HG03064 (cell line): ENCODE measurements at regions not wholly inside any gene's neighbourhood (a gene's known extent, or its start where the extent isn't known, plus 50 kb on each side); places are given as distances from the start of the nearest gene placed in this dataset.

ENCODE experiments used
- ATAC-seq: cut with Tn5 transposase; IDR thresholded peaks from one replicate; pipeline ENCODE4 v1.9.1; 2021; ENCODE audit warnings: low read depth; ENCODE audit not compliant: unreplicated experiment

DNA sequence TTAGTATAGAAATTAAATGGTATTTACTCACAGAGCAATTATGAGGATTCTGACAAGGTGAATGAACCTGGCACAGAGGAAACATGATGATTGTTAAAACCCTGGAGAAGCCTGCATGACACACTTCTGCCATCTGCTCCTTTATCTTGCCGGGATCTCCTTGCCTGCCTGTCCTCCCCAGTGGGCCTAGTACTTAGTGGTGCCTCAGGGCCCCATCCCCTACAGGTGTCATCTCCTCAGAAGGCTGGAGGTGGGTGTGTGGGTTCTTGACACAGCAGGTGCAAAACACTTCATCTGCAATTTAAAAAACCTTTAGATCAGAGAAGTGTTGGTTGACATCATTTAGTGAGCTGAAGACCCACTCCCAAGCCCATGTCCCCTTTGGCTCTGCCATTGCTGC, 261.2 kb downstream of the ADRA2A start:
- ATAC-seq: no peak

DNA sequence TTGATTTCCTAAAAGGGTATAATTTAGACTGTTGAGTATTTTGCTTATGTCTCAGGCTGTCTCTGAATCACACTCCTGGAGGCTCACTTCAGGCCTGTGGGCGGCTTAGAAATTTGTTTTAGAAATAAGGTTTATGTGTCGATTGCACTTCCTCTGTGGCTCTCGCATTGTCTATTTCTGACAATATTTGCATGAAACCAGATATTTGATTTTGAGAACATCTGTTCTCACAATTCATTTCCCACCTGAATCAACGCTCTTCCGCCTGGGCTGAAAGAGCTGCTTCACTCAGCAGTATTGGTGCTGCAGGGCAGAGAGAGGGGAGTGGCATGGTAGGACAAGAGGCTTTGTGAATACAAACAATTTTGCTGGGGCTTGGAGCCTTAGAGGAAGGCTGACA, 262.0 kb downstream of the ADRA2A start:
- peak; percentile 86 for ATAC-seq

DNA sequence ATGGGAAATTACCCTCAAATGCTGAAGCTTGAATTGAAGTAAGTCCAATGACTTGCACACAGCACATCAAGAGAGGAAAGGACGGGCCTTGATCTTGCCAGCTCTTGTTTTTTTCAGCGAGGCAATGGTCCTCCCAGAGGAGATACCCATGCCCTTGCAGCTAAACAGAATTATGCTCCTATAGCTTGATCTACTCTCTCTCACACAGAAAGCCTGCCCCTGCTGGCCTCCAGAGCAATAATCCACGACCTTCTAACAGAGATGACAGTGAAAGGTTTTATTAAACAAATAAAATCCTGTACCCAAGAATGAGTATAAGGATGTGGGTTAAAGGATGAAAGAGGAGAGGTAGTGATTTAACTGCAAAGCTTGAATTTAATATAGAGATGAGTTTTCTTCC, 268.0 kb downstream of the ADRA2A start:
- ATAC-seq: no peak

DNA sequence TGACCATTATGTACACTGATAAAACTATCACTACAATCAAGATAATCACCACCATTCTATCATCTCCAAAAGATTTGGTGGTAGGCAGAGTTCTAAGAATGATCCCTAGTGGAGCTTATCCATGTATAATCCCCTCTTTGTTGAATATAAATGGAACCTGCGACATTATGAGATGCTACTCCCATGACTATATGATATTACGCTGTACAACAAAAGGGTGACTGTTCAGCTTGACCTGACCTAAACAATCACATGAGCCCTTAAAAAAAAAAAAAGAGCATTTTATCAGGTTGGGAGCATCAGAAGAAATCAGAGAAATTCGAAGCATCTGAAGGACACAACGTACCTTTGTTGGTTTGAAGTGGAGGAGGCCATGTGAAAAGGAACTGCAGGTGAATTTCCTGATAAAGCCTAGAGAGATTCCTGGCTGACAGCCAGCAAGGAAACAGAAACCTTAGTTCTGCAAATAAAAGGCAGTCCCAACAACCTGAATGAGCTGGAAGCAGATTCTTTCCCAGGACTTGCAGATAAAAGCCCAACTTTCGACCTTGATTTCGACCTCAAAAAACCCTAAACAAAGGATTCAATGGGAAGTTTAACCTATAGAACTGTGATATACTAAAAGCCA, 270.7 kb downstream of the ADRA2A start:
- ATAC-seq: no peak

DNA sequence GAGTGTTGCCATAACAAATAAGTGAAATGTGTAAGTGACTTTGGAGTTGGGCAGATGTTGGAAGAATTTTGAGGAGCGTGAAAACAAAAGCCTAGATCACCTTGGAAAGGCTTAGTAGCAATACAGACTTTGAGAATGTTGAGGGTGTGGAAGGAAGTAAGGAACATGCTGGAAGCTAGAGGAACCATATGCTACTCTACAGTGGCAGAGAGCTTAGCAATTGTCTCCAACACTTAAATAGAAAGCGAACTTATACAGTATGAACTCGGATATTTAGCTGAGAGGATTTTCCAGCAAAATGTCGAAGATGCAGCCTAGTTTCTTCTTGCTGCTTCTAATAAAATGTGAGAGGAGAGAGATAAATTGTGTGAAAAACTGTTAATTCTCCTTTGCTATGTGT, 271.2 kb downstream of the ADRA2A start:
- no peak for ATAC-seq

DNA sequence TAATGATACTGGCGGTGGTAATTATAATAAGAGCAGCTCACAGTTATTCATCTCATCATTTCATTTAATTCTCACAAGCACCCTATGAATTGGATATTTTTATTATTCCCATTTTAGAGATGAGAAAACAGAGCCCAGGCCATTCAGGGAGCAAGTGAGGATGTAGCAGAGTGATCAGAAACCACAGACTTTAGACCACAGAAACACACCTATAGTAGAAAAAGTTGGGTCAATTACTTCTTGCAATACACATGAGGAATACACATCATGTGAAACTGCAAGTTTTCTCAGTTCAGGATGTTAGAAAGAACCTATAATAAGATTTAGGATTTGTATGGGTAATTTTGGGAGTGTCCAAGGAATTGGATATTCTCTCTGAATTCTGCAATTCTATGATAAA, 278.0 kb downstream of the ADRA2A start:
- ATAC-seq: no peak

DNA sequence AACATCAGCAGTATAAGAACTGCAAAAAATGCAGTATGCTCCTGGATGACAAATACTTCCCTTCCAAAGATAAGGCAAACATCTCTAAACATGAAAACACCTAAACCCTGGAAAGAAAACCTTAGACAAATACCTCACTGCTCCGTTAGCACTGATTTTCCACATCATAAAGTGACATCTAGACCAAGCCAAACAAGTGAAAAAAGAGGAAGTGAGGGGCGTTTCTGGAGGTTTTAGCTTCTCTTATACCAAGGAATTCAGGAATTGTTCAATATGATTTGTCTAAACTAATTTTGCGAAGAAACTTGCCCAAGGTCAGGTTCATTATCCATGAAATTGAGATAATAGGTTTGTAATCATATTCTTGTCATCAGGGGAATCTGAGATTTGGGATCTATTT, 279.7 kb downstream of the ADRA2A start:
- ATAC-seq: no peak

DNA sequence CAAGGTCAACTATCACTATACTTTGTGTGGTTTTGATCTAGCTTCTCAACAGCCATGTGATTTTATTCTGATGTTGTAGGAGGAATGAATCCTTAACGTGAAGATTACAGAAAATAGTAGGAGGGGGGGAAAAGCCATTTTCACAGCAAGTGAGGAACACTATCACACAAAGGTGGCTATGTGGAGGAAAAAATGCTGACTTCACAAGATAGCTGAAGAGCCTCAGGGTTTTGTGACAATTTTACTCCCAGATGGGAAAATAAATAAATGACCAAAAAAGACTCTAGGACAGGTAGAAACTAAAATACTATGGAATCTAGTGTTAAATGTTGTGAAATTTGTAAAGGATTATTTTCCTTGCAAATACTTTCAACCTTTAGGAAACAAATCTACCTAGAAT, 281.0 kb downstream of the ADRA2A start:
- ATAC-seq: no peak

DNA sequence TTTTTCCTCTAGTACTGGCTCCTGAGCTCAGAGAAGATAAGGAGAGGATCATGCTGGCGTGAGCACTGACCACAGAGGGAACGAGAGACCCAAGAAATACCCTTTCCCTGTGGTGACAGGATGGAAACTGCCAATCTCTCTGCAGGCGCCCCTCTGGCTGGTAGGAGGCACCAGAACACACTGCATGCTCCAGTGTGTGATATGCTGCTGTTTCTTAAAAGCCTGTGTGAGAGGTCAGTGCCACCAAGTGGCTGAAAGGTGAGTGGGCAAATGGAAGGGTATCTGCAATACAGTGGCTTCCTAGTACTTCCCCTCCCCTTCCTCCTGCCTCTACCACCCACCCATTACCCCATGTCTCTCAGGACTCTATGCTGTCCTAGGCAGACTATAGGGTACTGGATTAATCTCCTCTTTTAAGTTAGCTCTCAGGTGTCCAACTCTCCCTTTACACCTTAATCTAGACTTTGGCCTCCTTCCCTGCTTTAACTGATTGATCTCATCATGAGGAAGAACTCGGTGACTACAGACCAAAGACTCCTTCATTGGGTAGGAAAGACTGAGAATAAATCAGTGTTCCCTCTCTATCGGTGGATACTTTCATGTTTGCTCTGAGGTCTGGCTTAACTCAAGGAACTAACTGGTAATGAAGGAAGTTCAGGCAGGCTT, 283.6 kb downstream of the ADRA2A start:
- peak; percentile 94 for ATAC-seq

DNA sequence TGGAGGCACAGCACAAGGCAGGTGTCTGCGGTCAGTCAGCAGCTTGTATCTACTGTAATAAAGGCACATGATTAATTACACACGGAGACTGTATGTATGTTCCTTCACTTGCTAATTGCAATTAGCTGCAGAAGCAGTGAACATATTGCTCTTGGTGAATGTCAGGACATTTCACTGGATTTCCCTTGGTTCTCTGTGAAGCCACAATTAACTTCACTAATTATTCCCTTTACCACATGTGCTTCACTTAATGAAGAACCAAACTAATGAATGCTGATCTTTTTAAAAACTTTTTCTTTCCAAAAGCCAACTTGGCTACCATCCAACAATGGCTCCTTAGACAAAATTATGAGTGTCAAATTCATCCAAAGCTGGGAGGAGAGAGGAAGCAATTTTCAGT, 290.7 kb downstream of the ADRA2A start:
- ATAC-seq: no peak

DNA sequence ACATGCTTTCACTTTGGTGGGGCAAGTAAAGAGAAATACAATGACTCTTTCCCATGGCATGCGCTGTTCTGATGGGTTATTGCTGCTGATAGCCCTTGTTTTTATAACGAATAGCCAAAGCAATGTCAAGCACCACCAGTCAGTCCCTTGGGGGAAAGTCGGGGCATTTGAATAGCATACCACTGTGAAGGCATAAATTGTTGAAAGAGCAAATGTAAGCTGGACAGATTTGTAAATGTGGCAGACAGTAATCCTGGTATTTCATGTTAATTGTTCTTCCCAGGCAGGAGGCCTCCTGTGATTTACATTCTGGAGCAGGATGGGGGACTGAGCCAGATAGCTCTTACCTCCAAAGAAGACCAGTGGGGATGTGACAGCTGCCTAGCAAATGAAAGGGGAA, 293.3 kb downstream of the ADRA2A start:
- ATAC-seq: no peak

DNA sequence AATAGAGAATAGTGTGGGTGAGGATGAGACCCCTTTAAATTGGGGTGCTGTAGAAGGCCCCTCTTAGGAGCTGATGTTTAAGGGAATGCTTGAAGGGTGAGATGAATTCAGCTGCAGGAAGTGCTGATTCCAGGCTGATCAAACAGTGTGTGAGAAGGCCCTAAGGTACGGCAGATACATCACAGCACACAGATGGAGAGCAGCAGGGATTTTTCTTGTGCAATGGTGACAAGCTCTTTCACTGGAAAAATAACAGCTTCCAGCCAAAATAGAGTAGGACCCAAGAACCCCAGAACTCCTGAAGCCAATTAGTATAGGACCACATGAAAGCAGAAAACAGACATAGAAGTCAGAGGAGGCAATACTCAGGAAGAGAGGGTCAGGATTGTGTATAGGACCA, 296.9 kb downstream of the ADRA2A start:
- ATAC-seq: no peak

DNA sequence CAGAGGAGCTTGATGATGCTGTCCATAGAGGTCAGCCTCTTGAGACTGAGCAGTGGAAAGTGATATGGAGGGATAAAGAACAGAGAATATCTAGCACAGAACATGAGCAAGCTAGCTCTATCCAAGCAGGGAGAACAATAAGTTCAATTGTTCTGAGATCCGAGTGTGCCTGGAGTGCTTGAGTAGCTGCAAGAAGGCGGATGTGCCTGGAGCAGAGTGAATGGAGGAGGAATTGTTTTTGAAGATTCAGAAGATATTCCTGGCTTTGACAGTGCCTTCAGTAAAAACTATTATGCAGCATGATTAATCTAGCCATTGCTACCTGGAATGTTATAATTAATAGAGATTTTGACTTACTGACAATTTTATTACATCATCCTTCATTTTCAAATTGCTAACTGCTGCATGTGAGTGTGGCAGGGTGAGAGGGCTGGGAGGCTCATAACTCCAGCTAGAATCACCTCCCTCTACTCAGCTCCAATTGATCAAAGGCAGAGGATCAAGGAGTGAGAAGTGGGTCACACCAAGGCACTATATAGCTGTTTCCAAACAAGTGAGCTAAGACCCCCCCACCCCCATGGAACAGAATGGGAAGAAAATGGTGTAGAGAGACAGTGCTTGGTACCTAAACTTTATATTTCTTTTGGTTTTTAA, 302.8 kb downstream of the ADRA2A start:
- ATAC-seq: no peak

DNA sequence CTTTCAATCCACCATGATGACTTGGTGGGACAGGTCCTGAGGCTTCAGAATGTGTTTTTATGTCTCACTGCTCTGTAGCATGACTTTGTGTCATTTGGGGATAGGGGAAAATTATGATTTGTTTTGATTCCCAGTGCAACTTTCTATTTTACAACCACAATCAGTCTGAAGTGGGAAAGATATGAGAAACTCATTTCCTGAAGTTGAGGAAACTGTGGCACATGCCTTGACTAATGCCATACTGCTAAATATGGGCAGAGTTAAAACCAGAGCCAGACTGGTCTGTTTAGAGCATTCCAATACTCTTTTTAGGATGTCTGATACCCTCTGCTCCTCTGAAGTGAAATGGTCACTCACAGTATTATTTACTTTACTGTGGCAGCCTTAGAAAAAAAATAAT, 307.7 kb downstream of the ADRA2A start:
- no peak for ATAC-seq

DNA sequence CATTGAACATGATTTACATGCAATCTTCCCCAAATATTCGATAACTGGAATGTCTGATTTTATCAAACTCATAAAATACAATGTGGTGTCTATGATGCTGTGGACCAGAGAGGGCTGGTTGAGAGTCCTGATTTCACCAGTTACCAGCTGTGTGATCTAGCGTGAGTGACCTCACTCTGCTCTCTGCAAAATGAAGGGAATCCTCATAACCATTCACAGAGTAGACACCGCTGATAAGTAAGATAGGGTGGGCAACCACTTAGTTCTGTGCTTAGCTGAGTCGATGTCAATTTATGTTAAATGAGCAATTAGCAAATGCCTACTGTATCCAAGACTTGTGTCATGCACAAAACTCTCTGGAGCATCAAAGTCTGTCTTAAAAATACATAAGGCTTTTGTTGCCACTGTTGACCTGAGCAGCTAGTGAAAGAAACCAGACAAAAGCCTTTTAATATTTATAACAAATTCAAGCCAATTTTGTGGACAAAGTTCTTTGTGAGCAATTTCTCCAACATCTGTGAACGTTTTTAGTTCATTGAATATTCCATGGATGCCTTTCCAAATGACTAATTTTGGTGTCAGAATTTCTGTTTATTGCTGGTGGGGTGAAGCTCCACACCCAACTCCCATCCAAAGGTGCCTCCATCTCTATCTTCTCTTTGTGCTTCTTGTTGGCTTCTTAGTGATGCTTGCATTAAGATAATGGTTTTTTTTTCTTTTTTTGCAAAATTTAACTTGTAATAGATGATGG, 314.2 kb downstream of the ADRA2A start:
- no peak for ATAC-seq

DNA sequence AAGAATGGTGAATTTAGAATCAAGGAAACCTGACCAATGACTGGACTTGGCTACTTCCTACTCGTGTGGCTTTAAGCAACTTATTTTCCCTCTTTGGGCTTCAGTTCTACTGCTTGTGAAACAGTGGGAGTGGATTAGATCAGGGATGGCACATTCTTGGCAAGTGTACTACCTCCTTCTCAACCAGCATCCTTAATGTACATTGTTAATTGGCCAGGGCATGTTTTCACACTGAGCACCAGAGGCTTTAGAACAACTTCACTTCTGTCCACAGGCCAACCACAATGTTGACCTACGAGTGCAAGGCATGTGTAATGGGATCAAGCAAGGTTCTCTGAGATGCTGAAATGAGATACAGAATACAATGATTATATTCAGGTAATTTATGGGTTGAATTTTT, 315.3 kb downstream of the ADRA2A start:
- no peak for ATAC-seq

DNA sequence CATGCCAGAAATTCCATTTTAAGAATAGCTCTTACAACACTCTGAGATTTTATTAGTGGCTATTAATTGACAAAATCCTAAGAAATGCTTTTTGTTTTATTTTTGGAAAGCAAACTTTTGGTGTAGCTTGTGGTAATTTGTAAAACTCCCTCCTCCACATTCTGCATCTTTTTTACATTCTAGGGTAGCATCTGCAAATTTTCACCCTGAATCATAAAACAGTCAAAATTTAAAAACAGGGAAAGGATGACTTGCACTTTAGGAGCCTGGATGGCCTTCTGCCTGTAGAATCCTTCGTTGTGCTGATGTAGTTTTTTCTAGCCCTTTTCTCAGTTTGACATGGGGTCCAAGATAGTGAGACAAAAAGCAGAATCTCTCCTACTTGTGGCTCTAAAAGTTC, 316.1 kb downstream of the ADRA2A start:
- no peak for ATAC-seq

DNA sequence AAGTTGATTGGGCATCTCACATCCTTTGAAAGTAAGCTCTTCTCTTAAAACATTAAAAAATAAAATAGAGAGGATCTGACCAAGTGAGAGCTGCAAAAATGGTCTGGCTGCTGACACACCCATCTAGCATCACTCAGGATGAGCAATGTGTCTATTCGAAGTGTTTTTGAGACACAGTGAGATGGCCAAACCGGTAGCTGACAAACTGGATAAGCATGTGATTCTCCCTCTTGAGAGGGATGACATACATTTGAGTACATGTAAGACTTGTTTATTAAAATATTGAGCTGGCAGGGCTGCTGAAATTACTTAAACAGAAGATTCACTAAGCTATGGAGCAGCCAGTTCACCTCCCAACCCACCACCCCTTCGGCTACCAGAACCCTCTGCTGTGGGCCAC, 333.9 kb downstream of the ADRA2A start:
- ATAC-seq: no peak

DNA sequence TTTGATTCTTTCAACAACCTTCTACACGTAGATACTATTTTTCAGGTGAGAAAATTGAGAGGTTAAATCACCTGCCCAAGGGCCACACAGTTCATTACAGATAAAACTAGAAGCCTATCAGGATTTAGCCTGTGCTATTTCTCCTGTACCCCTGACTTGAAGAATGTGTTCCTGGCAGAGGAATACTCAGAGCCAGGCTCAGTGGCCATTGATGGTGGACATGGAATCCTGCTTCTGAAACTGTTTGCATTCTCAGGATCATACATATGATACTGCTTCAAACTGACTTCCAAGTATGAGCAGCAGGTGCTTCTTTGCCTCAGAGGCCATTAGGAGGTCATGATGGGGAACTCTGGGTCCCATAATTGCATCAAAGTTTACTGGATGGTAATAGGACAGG, 348.6 kb downstream of the ADRA2A start:
- no peak for ATAC-seq

DNA sequence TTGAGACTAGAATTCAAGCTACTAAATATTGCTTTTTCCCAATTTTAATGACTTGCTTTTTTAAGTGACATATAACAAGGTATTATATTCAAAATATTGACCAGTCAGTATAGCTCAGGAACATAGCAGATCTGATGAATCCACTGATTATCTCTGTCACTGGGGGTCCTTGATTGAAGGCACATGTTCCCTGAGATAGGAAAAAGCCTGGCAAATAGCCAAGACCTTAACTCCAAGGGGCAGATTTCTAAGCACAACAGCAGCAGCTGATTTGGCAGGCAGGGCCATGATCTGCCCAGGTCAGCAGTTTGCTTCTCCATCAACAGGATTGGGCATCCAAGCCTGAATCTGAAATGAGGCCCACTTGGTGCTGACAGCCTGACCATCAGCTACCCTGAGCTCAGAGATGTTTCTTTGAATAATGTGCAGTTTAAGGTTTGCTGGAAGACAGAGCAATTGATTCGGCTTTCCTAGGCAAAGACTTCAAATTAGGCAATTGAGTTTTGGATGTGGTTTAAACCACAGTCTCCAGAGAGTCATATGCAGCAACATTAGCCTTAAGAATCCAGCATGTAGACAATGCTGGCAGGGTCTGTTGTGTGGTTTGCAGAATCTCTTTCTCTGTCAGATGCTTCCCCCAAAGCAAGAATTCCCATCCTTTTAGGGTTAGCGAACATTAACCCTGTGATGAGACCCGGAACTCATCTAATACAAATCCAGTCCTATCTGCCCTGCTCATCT, 352.6 kb downstream of the ADRA2A start:
- ATAC-seq: no peak

DNA sequence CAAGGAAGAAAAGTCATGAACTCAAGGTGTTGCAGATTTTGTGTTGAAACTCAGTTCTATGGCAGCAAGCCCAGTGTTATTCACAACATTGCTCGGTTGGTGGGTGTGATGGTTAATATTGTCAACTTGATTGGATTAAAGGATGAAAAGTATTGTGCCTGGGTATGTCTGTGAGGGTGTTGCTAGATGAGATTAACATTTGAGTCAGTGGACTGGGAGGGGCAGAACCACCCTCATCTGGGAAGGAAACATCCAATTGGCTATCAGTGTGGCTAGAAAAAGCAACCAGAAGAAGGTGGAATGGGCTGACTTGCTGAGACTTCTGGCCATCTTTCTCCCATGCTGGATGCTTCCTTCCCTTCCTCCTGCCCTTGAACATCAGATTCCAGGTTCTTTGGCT, 353.2 kb downstream of the ADRA2A start:
- no peak for ATAC-seq
